WTC11 (cell line): ENCODE measurements at regions not wholly inside any gene's neighbourhood (a gene's known extent, or its start where the extent isn't known, plus 50 kb on each side); places are given as distances from the start of the nearest gene placed in this dataset.

Source experiments
- ATAC-seq: fragments of 200-7000 bp; cut with Tn5 transposase; 2 replicates; pipeline ENCODE4 v1.10.0; 2021; ENCODE audit warnings: mild to moderate bottlenecking, moderate library complexity
- CTCF ChIA-PET: fragments of 300-600 bp; sonication (Branson Sonifier 250); formaldehyde crosslinking; loops from one replicate; lab custom pipeline; 2021; ENCODE audit warnings: antibody characterized with exemption; lab: Charles Lee
- POLR2A ChIA-PET: fragments of 350-600 bp; sonication (Branson Sonifier 250); formaldehyde crosslinking; loops from one replicate; lab custom pipeline; 2021; ENCODE audit warnings: antibody characterized with exemption; lab: Charles Lee
- DNase-seq: peaks from one replicate; pipeline ENCODE4 v3.0.0; 2021; ENCODE audit warnings: low spot score
- H3K27ac Mint-ChIP-seq: 2 replicates; pipeline ENCODE4 v1.8.0; 2021; ENCODE audit warnings: mixed read lengths
- H3K27me3 Mint-ChIP-seq: 2 replicates; pipeline ENCODE4 v1.8.0; 2021; ENCODE audit warnings: low read depth, mild to moderate bottlenecking, moderate library complexity, mixed read lengths
- H3K36me3 Mint-ChIP-seq: 2 replicates; pipeline ENCODE4 v1.8.0; 2021; ENCODE audit warnings: mixed read lengths
- H3K4me1 Mint-ChIP-seq: 2 replicates; pipeline ENCODE4 v1.8.0; 2022; ENCODE audit warnings: mixed read lengths
- H3K4me3 Mint-ChIP-seq: 2 replicates; pipeline ENCODE4 v1.8.0; 2021; ENCODE audit warnings: mild to moderate bottlenecking, moderate library complexity, mixed read lengths
- H3K9me3 Mint-ChIP-seq: 2 replicates; pipeline ENCODE4 v1.8.0; 2021; ENCODE audit warnings: mixed read lengths
- EMX1 ChIP-seq: fragments of 250-450 bp; sonication (Bioruptor Pico); IDR thresholded peaks from 2 replicates; pipeline ENCODE4 v1.8.0; 2021; ENCODE audit warnings: mild to moderate bottlenecking
- ETV6 ChIP-seq: sonication (generic); formaldehyde crosslinking; IDR thresholded peaks from 2 replicates; pipeline ENCODE4 v1.8.1; 2022; ENCODE audit warnings: mild to moderate bottlenecking, missing genetic modification reagents
- FOXK1 ChIP-seq: sonication (generic); formaldehyde crosslinking; IDR thresholded peaks from 2 replicates; pipeline ENCODE4 v1.8.0; 2022; ENCODE audit warnings: mild to moderate bottlenecking, moderate library complexity, missing genetic modification reagents
- FOXP1 ChIP-seq: sonication (generic); formaldehyde crosslinking; IDR thresholded peaks from 2 replicates; pipeline ENCODE4 v1.8.0; 2022; ENCODE audit warnings: missing genetic modification reagents, mild to moderate bottlenecking, moderate library complexity, borderline replicate concordance
- IRF2 ChIP-seq: sonication (generic); formaldehyde crosslinking; IDR thresholded peaks from 2 replicates; pipeline ENCODE4 v1.8.0; 2022; ENCODE audit warnings: low read depth, missing genetic modification reagents, borderline replicate concordance
- NR3C1 ChIP-seq: sonication (generic); formaldehyde crosslinking; conservative IDR thresholded peaks from 2 replicates; pipeline ENCODE4 v1.8.1; 2023; ENCODE audit warnings: low read depth, mild to moderate bottlenecking, missing genetic modification reagents
- SMAD4 ChIP-seq: sonication (generic); formaldehyde crosslinking; IDR thresholded peaks from 2 replicates; pipeline ENCODE4 v1.8.0; 2022; ENCODE audit warnings: mild to moderate bottlenecking, missing genetic modification reagents
- TP53 ChIP-seq: sonication (generic); formaldehyde crosslinking; IDR thresholded peaks from 2 replicates; pipeline ENCODE4 v1.8.1; 2023; ENCODE audit warnings: mild to moderate bottlenecking, missing genetic modification reagents
- TF ChIP-seq, protein P1 (sequence below): sonication (generic); formaldehyde crosslinking; IDR thresholded peaks from 2 replicates; pipeline ENCODE4 v1.8.1; 2022; ENCODE audit warnings: low read depth, missing genetic modification reagents, borderline replicate concordance
- TF ChIP-seq, protein P2 (sequence below): sonication (generic); formaldehyde crosslinking; IDR thresholded peaks from 2 replicates; pipeline ENCODE4 v1.8.1; 2023; ENCODE audit warnings: mild to moderate bottlenecking, missing genetic modification reagents, borderline replicate concordance
- TF ChIP-seq, protein P3 (sequence below): sonication (generic); formaldehyde crosslinking; IDR thresholded peaks from 2 replicates; pipeline ENCODE4 v1.8.1; 2022; ENCODE audit warnings: low read depth, mild to moderate bottlenecking, moderate library complexity, missing genetic modification reagents, borderline replicate concordance
- TF ChIP-seq, protein P4 (sequence below): sonication (generic); formaldehyde crosslinking; IDR thresholded peaks from 2 replicates; pipeline ENCODE4 v1.8.1; 2023; ENCODE audit warnings: mild to moderate bottlenecking, moderate library complexity, missing genetic modification reagents
- TF ChIP-seq, protein P5 (sequence below): fragments of 250-450 bp; sonication (Bioruptor Pico); IDR thresholded peaks from 2 replicates; pipeline ENCODE4 v2.1.2; 2022; ENCODE audit warnings: mild to moderate bottlenecking, moderate library complexity
- TF ChIP-seq, protein P6 (sequence below): sonication (generic); formaldehyde crosslinking; IDR thresholded peaks from 2 replicates; pipeline ENCODE4 v1.8.0; 2022; ENCODE audit warnings: missing genetic modification reagents
- TF ChIP-seq, protein P7 (sequence below): sonication (generic); formaldehyde crosslinking; IDR thresholded peaks from 2 replicates; pipeline ENCODE4 v1.8.0; 2022; ENCODE audit warnings: mild to moderate bottlenecking, missing genetic modification reagents

DNA sequence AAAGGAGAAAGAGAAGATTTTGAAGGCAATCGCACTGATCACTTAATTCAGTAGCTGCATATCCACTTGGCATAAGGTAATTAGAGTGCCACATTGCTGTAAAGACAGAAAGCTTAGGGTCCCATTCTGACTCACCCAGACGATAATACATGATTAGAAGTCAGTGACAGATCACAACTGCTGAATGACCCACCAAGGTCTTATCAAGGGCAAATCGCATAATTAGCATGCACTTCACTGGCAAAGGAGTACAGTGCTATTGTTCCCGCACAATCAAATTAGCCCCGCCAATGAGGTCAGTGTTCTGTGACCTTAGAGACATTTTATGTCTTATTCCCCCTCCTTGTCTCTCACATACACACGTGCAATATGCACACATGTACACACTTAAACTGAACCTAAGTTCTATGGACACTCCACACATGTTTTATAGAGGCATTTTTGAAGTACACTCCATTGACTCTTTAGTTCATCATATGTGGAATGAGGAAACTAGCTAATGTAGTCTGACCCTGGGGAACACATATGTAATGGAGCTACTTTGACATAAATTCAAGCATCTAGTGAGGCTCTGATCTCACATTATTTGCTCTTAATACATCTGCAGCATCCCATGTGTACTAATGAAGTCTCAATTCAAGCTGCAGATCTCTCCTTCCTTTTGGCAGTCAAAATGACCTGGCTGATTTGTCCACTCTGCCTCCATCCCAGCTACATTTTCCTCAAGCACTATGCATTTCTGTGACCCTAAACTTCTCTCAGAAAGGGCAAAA is 673.8 kb upstream of the FANCL start (continued):
- TF ChIP-seq, protein P1, sequence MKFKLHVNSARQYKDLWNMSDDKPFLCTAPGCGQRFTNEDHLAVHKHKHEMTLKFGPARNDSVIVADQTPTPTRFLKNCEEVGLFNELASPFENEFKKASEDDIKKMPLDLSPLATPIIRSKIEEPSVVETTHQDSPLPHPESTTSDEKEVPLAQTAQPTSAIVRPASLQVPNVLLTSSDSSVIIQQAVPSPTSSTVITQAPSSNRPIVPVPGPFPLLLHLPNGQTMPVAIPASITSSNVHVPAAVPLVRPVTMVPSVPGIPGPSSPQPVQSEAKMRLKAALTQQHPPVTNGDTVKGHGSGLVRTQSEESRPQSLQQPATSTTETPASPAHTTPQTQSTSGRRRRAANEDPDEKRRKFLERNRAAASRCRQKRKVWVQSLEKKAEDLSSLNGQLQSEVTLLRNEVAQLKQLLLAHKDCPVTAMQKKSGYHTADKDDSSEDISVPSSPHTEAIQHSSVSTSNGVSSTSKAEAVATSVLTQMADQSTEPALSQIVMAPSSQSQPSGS (CRISPR knock-in tag), result no peak

DNA sequence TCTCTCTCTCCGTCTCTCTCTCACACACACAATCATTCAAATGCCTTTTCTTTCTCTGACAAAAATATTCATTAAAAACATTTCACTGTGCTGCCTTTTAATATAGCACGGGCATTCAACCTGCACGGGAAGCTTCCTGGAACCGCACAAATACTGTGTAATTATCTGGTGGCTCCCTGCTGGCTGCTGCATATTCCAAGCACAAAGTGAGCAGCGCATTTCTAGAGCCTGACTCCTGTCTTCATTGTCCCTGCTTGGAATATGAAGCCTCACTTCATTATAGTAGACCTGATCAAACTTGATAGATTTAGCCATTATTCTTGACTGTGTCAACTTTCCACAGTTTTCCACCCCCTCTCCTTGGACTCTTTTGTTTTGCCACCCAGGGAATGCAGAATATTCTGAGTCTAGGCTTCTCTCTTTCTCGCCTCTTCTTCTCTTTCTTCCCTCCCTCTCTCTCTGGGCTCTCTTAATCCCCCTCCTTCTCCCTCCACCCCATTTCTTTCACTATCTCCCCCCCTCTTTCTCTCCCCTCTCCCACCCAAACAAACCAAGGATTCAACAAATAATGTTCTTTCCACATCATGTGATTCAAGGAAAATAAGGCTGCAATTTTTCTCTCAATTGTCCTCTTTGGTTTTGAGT is 672.1 kb upstream of the FANCL start:
- DNase-seq, result no peak
- peak; percentile 62 for ATAC-seq
- no peaks in the 10 kb centered on the region for H3K9me3 Mint-ChIP-seq
- no peaks in the 10 kb centered on the region for H3K27me3 Mint-ChIP-seq
- peaks cover 31% of the 10 kb centered on the region for H3K4me1 Mint-ChIP-seq
- peak overlapping the region; percentile 25 for H3K4me3 Mint-ChIP-seq
- CTCF ChIA-PET, result interaction anchor here (1.5 kb wide), 1 partner anchor 41 kb away, joined by 3 read pairs; no protein-coding TSS in a partner anchor
- TF ChIP-seq, protein P2, sequence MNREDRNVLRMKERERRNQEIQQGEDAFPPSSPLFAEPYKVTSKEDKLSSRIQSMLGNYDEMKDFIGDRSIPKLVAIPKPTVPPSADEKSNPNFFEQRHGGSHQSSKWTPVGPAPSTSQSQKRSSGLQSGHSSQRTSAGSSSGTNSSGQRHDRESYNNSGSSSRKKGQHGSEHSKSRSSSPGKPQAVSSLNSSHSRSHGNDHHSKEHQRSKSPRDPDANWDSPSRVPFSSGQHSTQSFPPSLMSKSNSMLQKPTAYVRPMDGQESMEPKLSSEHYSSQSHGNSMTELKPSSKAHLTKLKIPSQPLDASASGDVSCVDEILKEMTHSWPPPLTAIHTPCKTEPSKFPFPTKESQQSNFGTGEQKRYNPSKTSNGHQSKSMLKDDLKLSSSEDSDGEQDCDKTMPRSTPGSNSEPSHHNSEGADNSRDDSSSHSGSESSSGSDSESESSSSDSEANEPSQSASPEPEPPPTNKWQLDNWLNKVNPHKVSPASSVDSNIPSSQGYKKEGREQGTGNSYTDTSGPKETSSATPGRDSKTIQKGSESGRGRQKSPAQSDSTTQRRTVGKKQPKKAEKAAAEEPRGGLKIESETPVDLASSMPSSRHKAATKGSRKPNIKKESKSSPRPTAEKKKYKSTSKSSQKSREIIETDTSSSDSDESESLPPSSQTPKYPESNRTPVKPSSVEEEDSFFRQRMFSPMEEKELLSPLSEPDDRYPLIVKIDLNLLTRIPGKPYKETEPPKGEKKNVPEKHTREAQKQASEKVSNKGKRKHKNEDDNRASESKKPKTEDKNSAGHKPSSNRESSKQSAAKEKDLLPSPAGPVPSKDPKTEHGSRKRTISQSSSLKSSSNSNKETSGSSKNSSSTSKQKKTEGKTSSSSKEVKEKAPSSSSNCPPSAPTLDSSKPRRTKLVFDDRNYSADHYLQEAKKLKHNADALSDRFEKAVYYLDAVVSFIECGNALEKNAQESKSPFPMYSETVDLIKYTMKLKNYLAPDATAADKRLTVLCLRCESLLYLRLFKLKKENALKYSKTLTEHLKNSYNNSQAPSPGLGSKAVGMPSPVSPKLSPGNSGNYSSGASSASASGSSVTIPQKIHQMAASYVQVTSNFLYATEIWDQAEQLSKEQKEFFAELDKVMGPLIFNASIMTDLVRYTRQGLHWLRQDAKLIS (CRISPR knock-in tag), result no peak
- TF ChIP-seq TP53 (CRISPR knock-in tag) (no peak), IRF2 (no peak), SMAD4 (CRISPR knock-in tag) (no peak), FOXK1 (CRISPR knock-in tag) (no peak)
- TF ChIP-seq, protein P3, sequence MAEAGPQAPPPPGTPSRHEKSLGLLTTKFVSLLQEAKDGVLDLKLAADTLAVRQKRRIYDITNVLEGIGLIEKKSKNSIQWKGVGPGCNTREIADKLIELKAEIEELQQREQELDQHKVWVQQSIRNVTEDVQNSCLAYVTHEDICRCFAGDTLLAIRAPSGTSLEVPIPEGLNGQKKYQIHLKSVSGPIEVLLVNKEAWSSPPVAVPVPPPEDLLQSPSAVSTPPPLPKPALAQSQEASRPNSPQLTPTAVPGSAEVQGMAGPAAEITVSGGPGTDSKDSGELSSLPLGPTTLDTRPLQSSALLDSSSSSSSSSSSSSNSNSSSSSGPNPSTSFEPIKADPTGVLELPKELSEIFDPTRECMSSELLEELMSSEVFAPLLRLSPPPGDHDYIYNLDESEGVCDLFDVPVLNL (CRISPR knock-in tag), result no peak
- POLR2A ChIA-PET, result no interaction called here
- H3K36me3 Mint-ChIP-seq, result no peaks in the 10 kb centered on the region
- peak overlapping the region; percentile 15; the same call in 1 of the 2 replicates for H3K27ac Mint-ChIP-seq

DNA sequence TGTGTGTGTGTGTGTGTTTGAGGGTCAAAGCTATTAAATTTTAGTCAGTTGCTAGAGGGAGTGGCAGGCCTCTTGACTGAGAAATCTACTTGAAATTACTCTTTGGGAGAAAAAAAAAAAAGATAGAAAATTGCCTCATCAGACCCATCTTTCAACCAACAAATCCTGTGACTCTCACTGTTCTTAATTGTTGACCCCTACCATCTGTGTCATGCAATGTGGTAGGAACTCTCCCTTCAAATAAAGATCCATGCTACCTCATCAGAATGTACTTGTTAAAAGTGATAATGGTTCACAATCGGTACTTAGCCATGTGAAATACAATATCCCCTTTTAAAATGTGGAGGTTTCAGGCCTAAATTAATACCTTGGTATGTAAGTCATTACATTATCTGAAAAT is 670.8 kb upstream of the FANCL start:
- Mint-ChIP-seq H3K4me1 (peaks cover 30% of the 10 kb centered on the region), H3K9me3 (no peaks in the 10 kb centered on the region), H3K27ac (no peak overlapping the region), H3K4me3 (no peak overlapping the region), H3K36me3 (no peaks in the 10 kb centered on the region), H3K27me3 (no peaks in the 10 kb centered on the region)
- ATAC-seq (no peak), DNase-seq (no peak)
- ChIA-PET CTCF (interaction anchor here (1.5 kb wide), 1 partner anchor 40 kb away, joined by 3 read pairs; no protein-coding TSS in a partner anchor), POLR2A (interaction anchor here (0.7 kb wide), 1 partner anchor 86 kb away, joined by 3 read pairs; no protein-coding TSS in a partner anchor)
- TF ChIP-seq, protein P4, sequence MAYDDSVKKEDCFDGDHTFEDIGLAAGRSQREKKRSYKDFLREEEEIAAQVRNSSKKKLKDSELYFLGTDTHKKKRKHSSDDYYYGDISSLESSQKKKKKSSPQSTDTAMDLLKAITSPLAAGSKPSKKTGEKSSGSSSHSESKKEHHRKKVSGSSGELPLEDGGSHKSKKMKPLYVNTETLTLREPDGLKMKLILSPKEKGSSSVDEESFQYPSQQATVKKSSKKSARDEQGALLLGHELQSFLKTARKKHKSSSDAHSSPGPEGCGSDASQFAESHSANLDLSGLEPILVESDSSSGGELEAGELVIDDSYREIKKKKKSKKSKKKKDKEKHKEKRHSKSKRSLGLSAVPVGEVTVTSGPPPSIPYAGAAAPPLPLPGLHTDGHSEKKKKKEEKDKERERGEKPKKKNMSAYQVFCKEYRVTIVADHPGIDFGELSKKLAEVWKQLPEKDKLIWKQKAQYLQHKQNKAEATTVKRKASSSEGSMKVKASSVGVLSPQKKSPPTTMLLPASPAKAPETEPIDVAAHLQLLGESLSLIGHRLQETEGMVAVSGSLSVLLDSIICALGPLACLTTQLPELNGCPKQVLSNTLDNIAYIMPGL (CRISPR knock-in tag), result no peak
- no peak for TF ChIP-seq FOXP1 (CRISPR knock-in tag)
- TF ChIP-seq, protein P5, sequence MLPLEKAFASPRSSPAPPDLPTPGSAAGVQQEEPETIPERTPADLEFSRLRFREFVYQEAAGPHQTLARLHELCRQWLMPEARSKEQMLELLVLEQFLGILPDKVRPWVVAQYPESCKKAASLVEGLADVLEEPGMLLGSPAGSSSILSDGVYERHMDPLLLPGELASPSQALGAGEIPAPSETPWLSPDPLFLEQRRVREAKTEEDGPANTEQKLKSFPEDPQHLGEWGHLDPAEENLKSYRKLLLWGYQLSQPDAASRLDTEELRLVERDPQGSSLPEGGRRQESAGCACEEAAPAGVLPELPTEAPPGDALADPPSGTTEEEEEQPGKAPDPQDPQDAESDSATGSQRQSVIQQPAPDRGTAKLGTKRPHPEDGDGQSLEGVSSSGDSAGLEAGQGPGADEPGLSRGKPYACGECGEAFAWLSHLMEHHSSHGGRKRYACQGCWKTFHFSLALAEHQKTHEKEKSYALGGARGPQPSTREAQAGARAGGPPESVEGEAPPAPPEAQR (CRISPR knock-in tag), result no peak
- TF ChIP-seq EMX1 (CRISPR knock-in tag), result no peak
- TF ChIP-seq, protein P6, sequence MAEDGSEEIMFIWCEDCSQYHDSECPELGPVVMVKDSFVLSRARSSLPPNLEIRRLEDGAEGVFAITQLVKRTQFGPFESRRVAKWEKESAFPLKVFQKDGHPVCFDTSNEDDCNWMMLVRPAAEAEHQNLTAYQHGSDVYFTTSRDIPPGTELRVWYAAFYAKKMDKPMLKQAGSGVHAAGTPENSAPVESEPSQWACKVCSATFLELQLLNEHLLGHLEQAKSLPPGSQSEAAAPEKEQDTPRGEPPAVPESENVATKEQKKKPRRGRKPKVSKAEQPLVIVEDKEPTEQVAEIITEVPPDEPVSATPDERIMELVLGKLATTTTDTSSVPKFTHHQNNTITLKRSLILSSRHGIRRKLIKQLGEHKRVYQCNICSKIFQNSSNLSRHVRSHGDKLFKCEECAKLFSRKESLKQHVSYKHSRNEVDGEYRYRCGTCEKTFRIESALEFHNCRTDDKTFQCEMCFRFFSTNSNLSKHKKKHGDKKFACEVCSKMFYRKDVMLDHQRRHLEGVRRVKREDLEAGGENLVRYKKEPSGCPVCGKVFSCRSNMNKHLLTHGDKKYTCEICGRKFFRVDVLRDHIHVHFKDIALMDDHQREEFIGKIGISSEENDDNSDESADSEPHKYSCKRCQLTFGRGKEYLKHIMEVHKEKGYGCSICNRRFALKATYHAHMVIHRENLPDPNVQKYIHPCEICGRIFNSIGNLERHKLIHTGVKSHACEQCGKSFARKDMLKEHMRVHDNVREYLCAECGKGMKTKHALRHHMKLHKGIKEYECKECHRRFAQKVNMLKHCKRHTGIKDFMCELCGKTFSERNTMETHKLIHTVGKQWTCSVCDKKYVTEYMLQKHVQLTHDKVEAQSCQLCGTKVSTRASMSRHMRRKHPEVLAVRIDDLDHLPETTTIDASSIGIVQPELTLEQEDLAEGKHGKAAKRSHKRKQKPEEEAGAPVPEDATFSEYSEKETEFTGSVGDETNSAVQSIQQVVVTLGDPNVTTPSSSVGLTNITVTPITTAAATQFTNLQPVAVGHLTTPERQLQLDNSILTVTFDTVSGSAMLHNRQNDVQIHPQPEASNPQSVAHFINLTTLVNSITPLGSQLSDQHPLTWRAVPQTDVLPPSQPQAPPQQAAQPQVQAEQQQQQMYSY (CRISPR knock-in tag), result no peak
- TF ChIP-seq NR3C1 (CRISPR knock-in tag), result no peak
- TF ChIP-seq ETV6, result no peak
- TF ChIP-seq, protein P7, sequence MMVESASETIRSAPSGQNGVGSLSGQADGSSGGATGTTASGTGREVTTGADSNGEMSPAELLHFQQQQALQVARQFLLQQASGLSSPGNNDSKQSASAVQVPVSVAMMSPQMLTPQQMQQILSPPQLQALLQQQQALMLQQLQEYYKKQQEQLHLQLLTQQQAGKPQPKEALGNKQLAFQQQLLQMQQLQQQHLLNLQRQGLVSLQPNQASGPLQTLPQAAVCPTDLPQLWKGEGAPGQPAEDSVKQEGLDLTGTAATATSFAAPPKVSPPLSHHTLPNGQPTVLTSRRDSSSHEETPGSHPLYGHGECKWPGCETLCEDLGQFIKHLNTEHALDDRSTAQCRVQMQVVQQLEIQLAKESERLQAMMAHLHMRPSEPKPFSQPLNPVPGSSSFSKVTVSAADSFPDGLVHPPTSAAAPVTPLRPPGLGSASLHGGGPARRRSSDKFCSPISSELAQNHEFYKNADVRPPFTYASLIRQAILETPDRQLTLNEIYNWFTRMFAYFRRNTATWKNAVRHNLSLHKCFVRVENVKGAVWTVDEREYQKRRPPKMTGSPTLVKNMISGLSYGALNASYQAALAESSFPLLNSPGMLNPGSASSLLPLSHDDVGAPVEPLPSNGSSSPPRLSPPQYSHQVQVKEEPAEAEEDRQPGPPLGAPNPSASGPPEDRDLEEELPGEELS (CRISPR knock-in tag), result no peak
